Brain microvascular endothelial cell (primary cell): ENCODE measurements at regions not wholly inside any gene's neighbourhood (a gene's known extent, or its start where the extent isn't known, plus 50 kb on each side); places are given as distances from the start of the nearest gene placed in this dataset.

Experiments
- DNase-seq: peaks from one replicate; pipeline ENCODE4 v3.0.0-alpha.2; 2020
- H3K27ac ChIP-seq: fragments of 250-450 bp; sonication (Bioruptor Pico); 2 replicates; pipeline ENCODE4 v1.5.1; 2020; ENCODE audit warnings: mild to moderate bottlenecking, moderate library complexity
- H3K27me3 ChIP-seq: fragments of 250-450 bp; sonication (Bioruptor Pico); replicated peaks from 2 replicates; pipeline ENCODE4 v1.5.1; 2020; ENCODE audit warnings: mild to moderate bottlenecking
- H3K36me3 ChIP-seq: fragments of 250-450 bp; sonication (Bioruptor Pico); replicated peaks from 2 replicates; pipeline ENCODE4 v1.5.1; 2020; ENCODE audit warnings: mild to moderate bottlenecking
- H3K4me3 ChIP-seq: 2 replicates; pipeline ENCODE4 v1.5.1; 2011; ENCODE audit warnings: low read depth, mild to moderate bottlenecking, control low read depth, low read length, moderate library complexity
- in situ Hi-C: cut with HindIII; loops from 2 replicates; pipeline ENCODE4 v1.10.0; 2017; ENCODE audit warnings: low sequenced_read_pairs, low pct_ligation_motif_present
- TF ChIP-seq, protein P1 (sequence below): IDR thresholded peaks from 2 replicates; pipeline ENCODE4 v1.5.1; 2011; ENCODE audit warnings: low read depth, mild to moderate bottlenecking, moderate library complexity, low read length, control low read depth, inconsistent platforms; ENCODE audit errors: missing control alignments

DNA sequence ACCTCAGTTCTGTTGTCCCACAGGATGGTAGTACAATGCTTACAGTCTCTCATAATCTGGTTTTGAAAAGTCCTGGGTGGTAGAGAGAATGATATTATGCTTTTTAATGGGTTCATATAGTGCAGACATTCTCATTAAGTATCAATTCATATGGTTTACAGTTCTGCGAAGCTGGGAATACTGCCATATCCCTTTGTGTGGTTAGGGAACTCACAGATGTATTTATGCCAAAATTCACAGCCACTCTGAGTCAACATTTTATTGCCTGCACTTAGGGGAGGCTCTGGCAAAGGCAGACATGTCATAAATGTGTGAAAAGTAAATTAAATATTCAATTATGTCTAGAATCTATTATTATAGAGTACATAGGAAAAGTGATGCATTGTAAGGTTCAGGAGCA lies 808.2 kb downstream of the SUCLG1 start:
- in situ Hi-C loops, result no loop called here
- no peak for DNase-seq
- no peak overlapping the region for H3K4me3 ChIP-seq
- no peaks in the 10 kb centered on the region for H3K27me3 ChIP-seq
- H3K36me3 ChIP-seq, result no peaks in the 10 kb centered on the region
- no peak overlapping the region for H3K27ac ChIP-seq
- TF ChIP-seq, protein P1, sequence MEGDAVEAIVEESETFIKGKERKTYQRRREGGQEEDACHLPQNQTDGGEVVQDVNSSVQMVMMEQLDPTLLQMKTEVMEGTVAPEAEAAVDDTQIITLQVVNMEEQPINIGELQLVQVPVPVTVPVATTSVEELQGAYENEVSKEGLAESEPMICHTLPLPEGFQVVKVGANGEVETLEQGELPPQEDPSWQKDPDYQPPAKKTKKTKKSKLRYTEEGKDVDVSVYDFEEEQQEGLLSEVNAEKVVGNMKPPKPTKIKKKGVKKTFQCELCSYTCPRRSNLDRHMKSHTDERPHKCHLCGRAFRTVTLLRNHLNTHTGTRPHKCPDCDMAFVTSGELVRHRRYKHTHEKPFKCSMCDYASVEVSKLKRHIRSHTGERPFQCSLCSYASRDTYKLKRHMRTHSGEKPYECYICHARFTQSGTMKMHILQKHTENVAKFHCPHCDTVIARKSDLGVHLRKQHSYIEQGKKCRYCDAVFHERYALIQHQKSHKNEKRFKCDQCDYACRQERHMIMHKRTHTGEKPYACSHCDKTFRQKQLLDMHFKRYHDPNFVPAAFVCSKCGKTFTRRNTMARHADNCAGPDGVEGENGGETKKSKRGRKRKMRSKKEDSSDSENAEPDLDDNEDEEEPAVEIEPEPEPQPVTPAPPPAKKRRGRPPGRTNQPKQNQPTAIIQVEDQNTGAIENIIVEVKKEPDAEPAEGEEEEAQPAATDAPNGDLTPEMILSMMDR, result no peak

DNA sequence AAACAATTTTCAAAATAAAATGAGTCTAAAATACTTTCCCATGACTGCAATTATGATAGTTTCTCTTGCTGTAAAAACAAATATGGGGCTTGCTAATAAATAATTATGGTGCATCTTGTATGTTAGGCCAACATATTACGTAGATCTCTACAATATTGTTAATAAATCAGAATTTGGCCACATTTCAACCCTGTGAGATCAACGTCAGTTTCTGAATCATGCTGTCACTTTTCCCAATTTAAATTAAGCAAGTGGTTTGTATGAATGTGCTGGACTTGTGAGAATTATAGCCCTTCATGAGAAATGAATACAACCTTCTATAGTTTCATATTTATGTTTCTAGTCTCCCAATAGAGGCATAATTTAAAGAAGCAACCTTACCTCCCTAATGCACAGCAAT lies 808.9 kb downstream of the SUCLG1 start:
- Histone ChIP-seq H3K27ac (no peak overlapping the region), H3K27me3 (no peaks in the 10 kb centered on the region), H3K4me3 (no peak overlapping the region), H3K36me3 (no peaks in the 10 kb centered on the region)
- in situ Hi-C loops, result no loop called here
- TF ChIP-seq, protein P1, result no peak
- DNase-seq, result no peak

DNA sequence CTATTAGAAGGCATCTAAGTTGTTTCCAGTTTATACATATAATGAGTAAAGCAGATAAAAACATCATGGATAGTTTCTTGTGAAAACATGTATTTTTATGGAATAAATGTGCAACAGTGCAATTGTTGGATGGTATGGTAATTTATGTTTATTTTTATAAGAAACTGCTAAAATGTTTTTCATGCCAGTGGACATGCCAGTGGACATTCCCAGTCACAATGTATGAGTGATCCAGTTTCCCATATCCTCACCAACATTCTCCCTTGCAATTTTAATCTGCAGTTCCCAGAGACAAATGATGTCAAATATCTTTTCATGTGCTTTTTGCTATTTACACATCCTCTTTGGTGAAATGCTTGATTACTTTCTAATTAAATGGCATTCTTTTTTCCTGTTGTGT lies 818.6 kb downstream of the SUCLG1 start:
- Histone ChIP-seq H3K27ac (no peak overlapping the region), H3K4me3 (no peak overlapping the region), H3K36me3 (no peaks in the 10 kb centered on the region), H3K27me3 (no peaks in the 10 kb centered on the region)
- in situ Hi-C loops, result no loop called here
- DNase-seq, result no peak
- TF ChIP-seq, protein P1, result no peak

DNA sequence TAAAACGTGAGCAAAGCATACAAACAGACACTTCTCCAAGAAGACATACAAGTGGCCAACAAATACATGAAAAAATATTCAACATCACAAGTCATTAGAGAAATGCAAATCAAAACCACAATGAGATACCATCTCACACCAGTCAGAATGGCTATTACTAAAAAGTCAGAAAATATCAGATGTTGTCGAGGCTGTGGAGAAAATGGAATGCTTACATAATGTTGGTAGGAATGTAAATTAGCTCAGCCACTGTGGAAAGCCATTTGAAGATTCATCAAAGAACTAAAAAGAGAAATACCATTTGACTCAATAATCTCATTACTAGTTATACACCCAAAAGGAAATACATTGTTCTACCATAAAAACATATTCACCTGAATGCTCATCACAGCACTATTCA lies 825.7 kb downstream of the SUCLG1 start:
- in situ Hi-C loops, result no loop called here
- no peak overlapping the region for H3K27ac ChIP-seq
- H3K27me3 ChIP-seq, result no peaks in the 10 kb centered on the region
- H3K4me3 ChIP-seq, result no peak overlapping the region
- DNase-seq, result no peak
- no peaks in the 10 kb centered on the region for H3K36me3 ChIP-seq
- TF ChIP-seq, protein P1, result no peak

DNA sequence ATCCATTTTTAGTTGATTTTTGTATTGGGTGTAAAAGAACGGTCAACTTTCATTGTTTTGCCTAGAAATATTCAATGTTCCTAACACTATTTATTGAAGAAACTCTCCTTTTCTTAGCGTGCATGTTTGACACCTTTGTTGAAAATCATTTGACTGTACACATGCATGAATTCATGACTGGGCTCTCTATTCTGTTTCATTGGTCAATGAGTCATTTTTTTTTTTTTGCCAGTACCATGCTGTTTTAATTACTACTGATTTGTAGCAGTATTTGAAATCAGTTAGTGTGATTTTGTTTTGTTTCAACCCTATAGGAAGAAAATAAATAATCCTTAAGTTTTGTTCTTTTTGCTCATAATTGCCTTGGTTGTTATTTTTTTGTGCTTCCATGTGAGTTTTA lies 828.7 kb downstream of the SUCLG1 start:
- in situ Hi-C loops, result no loop called here
- Histone ChIP-seq H3K36me3 (no peaks in the 10 kb centered on the region), H3K27me3 (no peaks in the 10 kb centered on the region), H3K27ac (no peak overlapping the region), H3K4me3 (no peak overlapping the region)
- DNase-seq, result no peak
- TF ChIP-seq, protein P1, result no peak

DNA sequence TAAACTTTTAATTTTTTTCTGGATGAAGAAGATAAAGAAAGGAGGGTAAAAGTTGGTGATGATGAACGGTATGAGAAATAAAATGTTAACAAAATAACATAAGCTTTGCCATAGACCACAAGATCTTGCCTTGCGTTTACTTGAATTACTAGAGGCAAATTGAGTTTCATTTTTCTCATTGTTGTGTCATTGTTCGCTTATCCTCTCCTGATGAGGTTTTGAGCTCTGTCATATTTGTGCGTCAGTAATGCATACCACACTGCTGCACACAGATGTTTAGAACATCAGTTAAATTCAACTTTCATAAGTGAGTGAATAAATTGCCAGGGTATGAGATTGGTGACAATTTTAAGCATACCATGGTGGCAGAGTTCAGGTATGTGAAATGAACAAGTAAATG lies 843.6 kb downstream of the SUCLG1 start:
- no peaks in the 10 kb centered on the region for H3K36me3 ChIP-seq
- no peaks in the 10 kb centered on the region for H3K27me3 ChIP-seq
- H3K27ac ChIP-seq, result no peak overlapping the region
- no peak for DNase-seq
- TF ChIP-seq, protein P1, result no peak
- H3K4me3 ChIP-seq, result no peak overlapping the region
- in situ Hi-C loops, result no loop called here
